CD14-positive monocyte (primary cell): ENCODE measurements at regions not wholly inside any gene's neighbourhood (a gene's known extent, or its start where the extent isn't known, plus 50 kb on each side); places are given as distances from the start of the nearest gene placed in this dataset.

Experiments used
- DNase-seq, 3 donors: peaks; one replicate each; pipeline ENCODE4 v3.0.0-alpha.2; 2011 to 2022
- H2AFZ ChIP-seq: 2 replicates; pipeline ENCODE4 v1.6.0; 2012; ENCODE audit warnings: mild to moderate bottlenecking, low read depth, low read length, inconsistent platforms; ENCODE audit not compliant: insufficient read depth, poor library complexity, severe bottlenecking
- H3K27ac ChIP-seq, 2 donors: 1 replicate in 1 of 2; 2 replicates in 1 of 2; pipeline ENCODE4 v1.5.1; 2012 to 2013; ENCODE audit warnings: low read length in 2 of 2, control low read depth in 1 of 2, inconsistent platforms in 1 of 2, low read depth in 1 of 2, mild to moderate bottlenecking in 1 of 2
- H3K27me3 ChIP-seq, 2 donors: one replicate each; pipeline versions ENCODE4 v1.6.0 to v1.6.1; 2011 to 2013; ENCODE audit warnings: low read length in 2 of 2; ENCODE audit not compliant: control insufficient read depth in 2 of 2, insufficient read depth in 2 of 2
- H3K36me3 ChIP-seq, 2 donors: replicated peaks in 1 of 2; 1 replicate in 1 of 2; 2 replicates in 1 of 2; pipeline versions ENCODE4 v1.5.1 to v1.6.1; 2012 to 2013; ENCODE audit warnings: low read length in 2 of 2, control low read depth in 1 of 2, inconsistent platforms in 1 of 2, mild to moderate bottlenecking in 1 of 2; ENCODE audit not compliant: insufficient read depth in 2 of 2, control insufficient read depth in 1 of 2
- H3K4me1 ChIP-seq, 2 donors: 1 replicate in 1 of 2; 2 replicates in 1 of 2; pipeline versions ENCODE4 v1.5.1 to v1.6.1; 2012 to 2013; ENCODE audit warnings: low read length in 2 of 2, control low read depth in 1 of 2, inconsistent platforms in 1 of 2, mild to moderate bottlenecking in 1 of 2, moderate library complexity in 1 of 2; ENCODE audit not compliant: insufficient read depth in 2 of 2, control insufficient read depth in 1 of 2
- H3K4me2 ChIP-seq: replicated peaks from 2 replicates; pipeline ENCODE3; 2012; ENCODE audit warnings: low read length, moderate library complexity, mild to moderate bottlenecking; ENCODE audit not compliant: poor library complexity, severe bottlenecking; ENCODE audit errors: extremely low read depth
- H3K4me3 ChIP-seq, 3 experiments: fragments of 200-600 bp in 1 of 3; sonication (generic) in 1 of 3; replicated peaks in 1 of 3; 1 replicate in 2 of 3; 2 replicates in 1 of 3; pipeline ENCODE4 v1.5.1; 2011 to 2013; ENCODE audit warnings: low read length in 3 of 3, mild to moderate bottlenecking in 3 of 3, control low read depth in 2 of 3, low read depth in 2 of 3, inconsistent platforms in 1 of 3, moderate library complexity in 1 of 3
- H3K79me2 ChIP-seq: 2 replicates; pipeline ENCODE4 v1.6.0; 2012; ENCODE audit warnings: mild to moderate bottlenecking, control low read depth, inconsistent platforms, low read length, moderate library complexity; ENCODE audit not compliant: insufficient read depth
- H3K9ac ChIP-seq: 2 replicates; pipeline ENCODE4 v1.6.0; 2017; ENCODE audit warnings: low read length, mild to moderate bottlenecking; ENCODE audit not compliant: insufficient read depth, poor library complexity, severe bottlenecking
- H3K9me3 ChIP-seq, 2 donors: replicated peaks in 1 of 2; 1 replicate in 1 of 2; 2 replicates in 1 of 2; pipeline versions ENCODE4 v1.5.1 to v1.6.1; 2012 to 2013; ENCODE audit warnings: low read length in 2 of 2, control low read depth in 1 of 2; ENCODE audit not compliant: control insufficient read depth in 1 of 2, insufficient read depth in 1 of 2
- H4K20me1 ChIP-seq: 2 replicates; pipeline ENCODE4 v1.6.0; 2012; ENCODE audit warnings: mild to moderate bottlenecking, low read length, control low read depth, moderate library complexity; ENCODE audit not compliant: insufficient read depth
- H3K27ac Mint-ChIP-seq, 7 donors: one replicate each; pipeline ENCODE4 v1.8.0; 2020; ENCODE audit warnings: mild to moderate bottlenecking in 7 of 7, mixed read lengths in 7 of 7, moderate library complexity in 6 of 7, inconsistent platforms in 2 of 7
- H3K27me3 Mint-ChIP-seq, 3 donors: one replicate each; pipeline ENCODE4 v1.8.0; 2021 to 2022; ENCODE audit warnings: low read depth in 3 of 3, mild to moderate bottlenecking in 3 of 3, mixed read lengths in 3 of 3, moderate library complexity in 3 of 3, inconsistent platforms in 1 of 3
- H3K36me3 Mint-ChIP-seq, 2 donors: one replicate each; pipeline ENCODE4 v1.8.0; 2020; ENCODE audit warnings: mixed read lengths in 2 of 2, inconsistent platforms in 1 of 2, mild to moderate bottlenecking in 1 of 2
- H3K4me1 Mint-ChIP-seq: one replicate; pipeline ENCODE4 v1.8.0; 2020; ENCODE audit warnings: mild to moderate bottlenecking, mixed read lengths
- H3K4me3 Mint-ChIP-seq, 2 donors: one replicate each; pipeline ENCODE4 v1.8.0; 2020; ENCODE audit warnings: mild to moderate bottlenecking in 2 of 2, mixed read lengths in 2 of 2, moderate library complexity in 1 of 2
- H3K9me3 Mint-ChIP-seq, 7 donors: one replicate each; pipeline ENCODE4 v1.8.0; 2020 to 2022; ENCODE audit warnings: mixed read lengths in 7 of 7, mild to moderate bottlenecking in 6 of 7, moderate library complexity in 6 of 7, inconsistent platforms in 2 of 7
- CTCF ChIP-seq: fragments of 200-600 bp; IDR thresholded peaks from one replicate; pipeline ENCODE4 v1.8.0; 2022; ENCODE audit warnings: antibody characterized with exemption, mild to moderate bottlenecking
- WGBS: methylation state at CpG from one replicate; pipeline ENCODE4 v1.1.5; 2013; ENCODE audit warnings: missing lambda C conversion rate; ENCODE audit not compliant: insufficient coverage; 5-methylcytosine and 5-hydroxymethylcytosine counted together
- intact Hi-C, 2 donors: fragments of 100-400 bp; cut with micrococcal nuclease; formaldehyde crosslinking; loops; one replicate each; pipeline versions ENCODE4 v1.15.0 to v1.15.1; 2023

GRCh38 chrX:68892651-68893050, 63.8 kb downstream of the EFNB1 start:
- peaks cover 27 to 30% of the 10 kb centered on the region in 2 donors for H3K4me1 ChIP-seq
- Mint-ChIP-seq H3K9me3 (no peaks in the 10 kb centered on the region), H3K27ac (no peak overlapping the region), H3K36me3 (no peaks in the 10 kb centered on the region), H3K27me3 (peaks cover 0 to 9% (median 0%) of the 10 kb centered on the region in 3 donors), H3K4me1 (peaks cover 18% of the 10 kb centered on the region), H3K4me3 (peak overlapping the region in 1 of 2 donors; percentile 2)
- no peaks in the 10 kb centered on the region for H3K79me2 ChIP-seq
- H3K9ac ChIP-seq, result no peak overlapping the region
- H2AFZ ChIP-seq, result no peak overlapping the region
- H4K20me1 ChIP-seq, result no peaks in the 10 kb centered on the region
- H3K4me3 ChIP-seq, result no peak overlapping the region
- 97% methylated on average over 4 of the region's 13 CpGs for WGBS
- no peak for DNase-seq
- intact Hi-C loops, result no loop called here
- H3K27me3 ChIP-seq, result no peaks in the 10 kb centered on the region
- no peaks in the 10 kb centered on the region for H3K36me3 ChIP-seq
- H3K4me2 ChIP-seq, result no peak overlapping the region
- H3K9me3 ChIP-seq, result no peaks in the 10 kb centered on the region
- no peak for TF ChIP-seq CTCF
- no peak overlapping the region for H3K27ac ChIP-seq

- no peak overlapping the region for H3K4me2 ChIP-seq
- no peaks in the 10 kb centered on the region for H3K9me3 ChIP-seq
- no CpG with 5 or more reads among the region's 2 CpGs for WGBS
- Mint-ChIP-seq H3K4me1 (peaks cover 18% of the 10 kb centered on the region), H3K27ac (no peak overlapping the region), H3K9me3 (no peaks in the 10 kb centered on the region), H3K27me3 (peaks cover 0 to 9% (median 0%) of the 10 kb centered on the region in 3 donors), H3K36me3 (no peaks in the 10 kb centered on the region), H3K4me3 (no peak overlapping the region)
- H3K79me2 ChIP-seq, result no peaks in the 10 kb centered on the region
- DNase-seq, result no peak
- H3K36me3 ChIP-seq, result no peaks in the 10 kb centered on the region
- no peaks in the 10 kb centered on the region for H3K27me3 ChIP-seq
- H4K20me1 ChIP-seq, result no peaks in the 10 kb centered on the region
- no peak overlapping the region for H3K4me3 ChIP-seq
- peaks cover 27 to 30% of the 10 kb centered on the region in 2 donors for H3K4me1 ChIP-seq
- no peak overlapping the region for H2AFZ ChIP-seq
- H3K27ac ChIP-seq, result no peak overlapping the region
- no peak for TF ChIP-seq CTCF
- intact Hi-C loops, result no loop called here
- H3K9ac ChIP-seq, result no peak overlapping the region
These were observed 63.3 kb downstream of the EFNB1 start for GRCh38 chrX:68892134-68892533.
